Keratinocyte (primary cell): ENCODE measurements at regions not wholly inside any gene's neighbourhood (a gene's known extent, or its start where the extent isn't known, plus 50 kb on each side); places are given as distances from the start of the nearest gene placed in this dataset.

Experiments used
- DNase-seq: peaks from one replicate; pipeline ENCODE4 v3.0.0-alpha.2; 2011; ENCODE audit warnings: low read depth, missing footprints, low spot score
- FAIRE-seq: peaks from 2 replicates; lab custom pipeline; 2011; peaks lifted over from hg19 to GRCh38; lab: Jason Lieb, UNC
- H2AFZ ChIP-seq: 2 replicates; pipeline ENCODE4 v1.6.0; 2012; ENCODE audit warnings: low read length, control low read depth, inconsistent platforms; ENCODE audit not compliant: control insufficient read depth
- H3K27ac ChIP-seq: 2 replicates; pipeline ENCODE4 v1.5.1; 2011; ENCODE audit warnings: low read length; ENCODE audit not compliant: control insufficient read depth, insufficient read depth
- H3K27me3 ChIP-seq: 3 replicates; pipeline ENCODE4 v1.6.0; 2011; ENCODE audit warnings: low read length; ENCODE audit not compliant: control insufficient read depth, insufficient read depth; ENCODE audit errors: extremely low read depth
- H3K36me3 ChIP-seq, 2 experiments: 2 replicates in 1 of 2; 3 replicates in 1 of 2; pipeline ENCODE4 v1.5.1; 2011; ENCODE audit warnings: low read length in 2 of 2, mild to moderate bottlenecking in 1 of 2; ENCODE audit not compliant: control insufficient read depth in 2 of 2, insufficient read depth in 2 of 2; ENCODE audit errors: extremely low read depth in 1 of 2
- H3K4me1 ChIP-seq: 3 replicates; pipeline ENCODE4 v1.5.1; 2011; ENCODE audit warnings: low read length; ENCODE audit not compliant: control insufficient read depth, insufficient read depth; ENCODE audit errors: extremely low read depth
- H3K4me2 ChIP-seq: 3 replicates; pipeline ENCODE4 v1.6.0; 2011; ENCODE audit warnings: low read depth, low read length; ENCODE audit not compliant: control insufficient read depth, insufficient read depth; ENCODE audit errors: extremely low read depth
- H3K4me3 ChIP-seq, 3 experiments: fragments of 200-600 bp in 1 of 3; sonication (generic) in 1 of 3; 2 replicates in 2 of 3; 3 replicates in 1 of 3; pipeline ENCODE4 v1.5.1; 2011 to 2016; ENCODE audit warnings: low read length in 3 of 3, mild to moderate bottlenecking in 3 of 3, control low read depth in 2 of 3, inconsistent platforms in 1 of 3, low read depth in 1 of 3, mixed read lengths in 1 of 3, mixed run types in 1 of 3, moderate library complexity in 1 of 3; ENCODE audit not compliant: control insufficient read depth in 2 of 3, insufficient read depth in 2 of 3; ENCODE audit errors: extremely low read depth in 1 of 3
- H3K79me2 ChIP-seq: 2 replicates; pipeline ENCODE4 v1.6.0; 2012; ENCODE audit warnings: low read length; ENCODE audit not compliant: control insufficient read depth, insufficient read depth
- H3K9ac ChIP-seq: 3 replicates; pipeline ENCODE4 v1.6.0; 2011; ENCODE audit warnings: low read length; ENCODE audit not compliant: control insufficient read depth, insufficient read depth; ENCODE audit errors: extremely low read depth
- H3K9me1 ChIP-seq: 3 replicates; pipeline ENCODE4 v1.6.0; 2011; ENCODE audit warnings: low read length; ENCODE audit not compliant: control insufficient read depth, insufficient read depth; ENCODE audit errors: extremely low read depth
- H3K9me3 ChIP-seq: 2 replicates; pipeline ENCODE4 v1.5.1; 2012; ENCODE audit warnings: low read depth, low read length; ENCODE audit not compliant: control insufficient read depth
- H4K20me1 ChIP-seq: 3 replicates; pipeline ENCODE4 v1.6.0; 2011; ENCODE audit warnings: low read length; ENCODE audit not compliant: control insufficient read depth, insufficient read depth; ENCODE audit errors: extremely low read depth
- CTCF ChIP-seq, 3 experiments: IDR thresholded peaks in 1 of 3; conservative IDR thresholded peaks in 1 of 3; optimal IDR thresholded peaks in 1 of 3; 2 replicates in 2 of 3; 3 replicates in 1 of 3; pipeline versions ENCODE3 to v1.5.1; 2011; ENCODE audit warnings: low read length in 3 of 3, mild to moderate bottlenecking in 3 of 3, moderate library complexity in 2 of 3, control low read depth in 1 of 3, inconsistent platforms in 1 of 3; ENCODE audit not compliant: insufficient read depth in 2 of 3; ENCODE audit errors: extremely low read depth in 1 of 3
- EZH2 ChIP-seq: IDR thresholded peaks from one replicate; pipeline ENCODE4 v1.6.1; 2012; ENCODE audit warnings: inconsistent platforms, mild to moderate bottlenecking, low read length, moderate library complexity
- dilution Hi-C: fragments of 300-500 bp; cut with MboI; formaldehyde crosslinking; loops from one replicate; pipeline ENCODE4 v1.7.0; 2020; ENCODE audit warnings: low sequenced_read_pairs; ENCODE audit not compliant: extremely low pct_ligation_motif_present

DNA sequence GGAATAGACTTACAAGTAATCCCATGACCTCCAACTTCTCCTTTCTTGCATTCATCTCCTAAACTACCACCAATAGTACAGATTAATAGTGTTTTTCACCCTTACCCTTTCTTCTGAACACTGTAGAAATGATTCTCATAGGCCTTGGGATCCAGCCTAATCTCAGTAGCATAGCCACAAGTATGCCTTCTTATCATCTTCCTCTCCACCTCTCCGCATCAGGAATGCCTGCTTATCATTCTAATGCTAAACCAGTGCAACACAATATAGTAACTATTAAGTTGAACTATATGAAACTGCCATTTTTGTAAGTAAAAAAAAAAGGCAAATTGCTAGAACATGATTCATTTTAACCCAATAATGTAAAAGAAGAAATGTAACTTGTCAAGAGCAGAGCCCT lies 79.5 kb upstream of the IL2 start:
- Histone ChIP-seq H3K4me3 (no peak overlapping the region), H3K36me3 (no peaks in the 10 kb centered on the region), H4K20me1 (no peaks in the 10 kb centered on the region), H3K4me1 (peaks cover 13% of the 10 kb centered on the region), H3K79me2 (no peaks in the 10 kb centered on the region), H3K27me3 (no peaks in the 10 kb centered on the region), H3K9ac (no peak overlapping the region), H3K27ac (no peak overlapping the region), H2AFZ (no peak overlapping the region), H3K9me1 (no peaks in the 10 kb centered on the region), H3K4me2 (no peak overlapping the region), H3K9me3 (no peaks in the 10 kb centered on the region)
- no peak for TF ChIP-seq CTCF (optimal IDR thresholded peaks at IDR 0.05 in 1 of 3, IDR thresholded peaks at IDR 0.05 in 1 of 3, conservative IDR thresholded peaks at IDR 0.05 in 1 of 3; ENCODE audit: extremely low read depth in 1 of 3, insufficient read depth in 2 of 3, low read length in 3 of 3)
- no peak for TF ChIP-seq EZH2
- dilution Hi-C loops, result no loop called here
- FAIRE-seq, result no peak
- no peak for DNase-seq

DNA sequence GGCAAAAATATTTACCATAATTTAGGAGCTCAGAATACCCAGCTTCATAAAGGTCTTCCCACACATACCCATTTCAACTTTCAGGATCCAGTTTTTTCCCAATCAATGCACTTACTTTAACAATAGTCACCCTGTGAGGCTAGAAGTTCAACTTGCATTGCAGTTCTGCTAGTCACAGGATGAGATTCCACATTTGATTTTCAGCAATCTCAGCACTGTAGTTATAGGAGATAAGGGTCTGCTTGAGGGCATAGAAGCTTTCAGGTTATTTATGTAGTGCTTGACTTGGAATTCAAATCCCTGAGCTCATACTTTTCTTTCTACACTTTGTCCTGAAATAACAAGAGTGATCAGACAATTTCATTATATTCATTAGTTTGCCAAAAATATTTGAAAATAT lies 78.3 kb upstream of the IL2 start:
- Histone ChIP-seq H3K4me1 (peaks cover 4% of the 10 kb centered on the region), H3K9ac (no peak overlapping the region), H3K4me2 (no peak overlapping the region), H4K20me1 (no peaks in the 10 kb centered on the region), H3K27ac (no peak overlapping the region), H3K4me3 (no peak overlapping the region), H3K9me3 (no peaks in the 10 kb centered on the region), H2AFZ (no peak overlapping the region), H3K79me2 (no peaks in the 10 kb centered on the region), H3K36me3 (no peaks in the 10 kb centered on the region), H3K27me3 (no peaks in the 10 kb centered on the region), H3K9me1 (no peaks in the 10 kb centered on the region)
- no peak for TF ChIP-seq EZH2
- no peak for TF ChIP-seq CTCF (optimal IDR thresholded peaks at IDR 0.05 in 1 of 3, IDR thresholded peaks at IDR 0.05 in 1 of 3, conservative IDR thresholded peaks at IDR 0.05 in 1 of 3; ENCODE audit: extremely low read depth in 1 of 3, insufficient read depth in 2 of 3, low read length in 3 of 3)
- no peak for FAIRE-seq
- DNase-seq, result no peak
- dilution Hi-C loops, result no loop called here
